IPS-20b (cell line): ENCODE measurements at regions not wholly inside any gene's neighbourhood (a gene's known extent, or its start where the extent isn't known, plus 50 kb on each side); places are given as distances from the start of the nearest gene placed in this dataset.
A peak's percentile ranks its signal among the peaks of the same experiment; 100 is the strongest.
"Not testable (repeated sequence)": the region's sequence is repeated elsewhere in the genome, so short reads cannot be mapped to it uniquely, and the experiment has no call there.

Source experiments
- H3K27ac ChIP-seq: one replicate; pipeline ENCODE4 v1.5.1; 2013; ENCODE audit warnings: low read length
- H3K27me3 ChIP-seq: 2 replicates; pipeline ENCODE4 v1.6.1; 2013; ENCODE audit warnings: mild to moderate bottlenecking, low read length, inconsistent platforms; ENCODE audit not compliant: insufficient read depth
- H3K36me3 ChIP-seq: 2 replicates; pipeline ENCODE4 v1.6.1; 2013; ENCODE audit warnings: low read depth, mild to moderate bottlenecking, inconsistent platforms, low read length, moderate library complexity; ENCODE audit not compliant: insufficient read depth
- H3K4me1 ChIP-seq: 2 replicates; pipeline ENCODE4 v1.6.1; 2013; ENCODE audit warnings: mild to moderate bottlenecking, control low read depth, inconsistent platforms, low read length, moderate library complexity; ENCODE audit not compliant: insufficient read depth
- H3K4me3 ChIP-seq: 2 replicates; pipeline ENCODE4 v1.5.1; 2013; ENCODE audit warnings: mild to moderate bottlenecking, low read length, inconsistent platforms
- H3K9ac ChIP-seq: 2 replicates; pipeline ENCODE4 v1.6.1; 2013; ENCODE audit warnings: low read depth, mild to moderate bottlenecking, inconsistent platforms, low read length, moderate library complexity
- H3K9me3 ChIP-seq: 2 replicates; pipeline ENCODE4 v1.6.1; 2013; ENCODE audit warnings: mild to moderate bottlenecking, low read depth, low read length, inconsistent platforms; ENCODE audit not compliant: insufficient read depth

GRCh38 chr3:195647912-195648702 lies 64.4 kb upstream of the APOD start:
- H3K9me3 ChIP-seq, H3K36me3 ChIP-seq: not testable (repeated sequence)

GRCh38 chr3:195645872-195646271 lies 62.1 kb upstream of the APOD start:
- H3K4me1 ChIP-seq, H3K36me3 ChIP-seq, H3K27ac ChIP-seq, H3K4me3 ChIP-seq, H3K9me3 ChIP-seq, H3K27me3 ChIP-seq, H3K9ac ChIP-seq: not testable (repeated sequence)

More at GRCh38 chr3:195647912-195648702, 64.4 kb upstream of the APOD start:
- not testable (repeated sequence) for H3K9ac ChIP-seq, H3K27me3 ChIP-seq, H3K4me3 ChIP-seq, H3K4me1 ChIP-seq, H3K27ac ChIP-seq

GRCh38 chr3:195643245-195643644 lies 59.5 kb upstream of the APOD start:
- H3K9me3 ChIP-seq, H3K36me3 ChIP-seq, H3K4me1 ChIP-seq, H3K27ac ChIP-seq, H3K9ac ChIP-seq, H3K4me3 ChIP-seq, H3K27me3 ChIP-seq: not testable (repeated sequence)

- H3K9me3 ChIP-seq, H3K9ac ChIP-seq, H3K4me1 ChIP-seq, H3K27me3 ChIP-seq, H3K36me3 ChIP-seq, H3K4me3 ChIP-seq, H3K27ac ChIP-seq: not testable (repeated sequence)
These were observed 58.6 kb upstream of the APOD start for GRCh38 chr3:195642311-195642710.

GRCh38 chr3:195638456-195638855 lies 54.7 kb upstream of the APOD start:
- H3K27me3 ChIP-seq, H3K36me3 ChIP-seq, H3K4me1 ChIP-seq: not testable (repeated sequence)

GRCh38 chr3:195637473-195638233 lies 53.9 kb upstream of the APOD start:
- H3K27me3 ChIP-seq, H3K4me3 ChIP-seq, H3K4me1 ChIP-seq, H3K9me3 ChIP-seq, H3K36me3 ChIP-seq, H3K9ac ChIP-seq, H3K27ac ChIP-seq: not testable (repeated sequence)

More at GRCh38 chr3:195638456-195638855, 54.7 kb upstream of the APOD start:
- not testable (repeated sequence) for H3K4me3 ChIP-seq, H3K9ac ChIP-seq, H3K9me3 ChIP-seq, H3K27ac ChIP-seq

- not testable (repeated sequence) for H3K27ac ChIP-seq, H3K4me3 ChIP-seq, H3K9ac ChIP-seq, H3K9me3 ChIP-seq, H3K27me3 ChIP-seq, H3K36me3 ChIP-seq, H3K4me1 ChIP-seq
These were observed 53.3 kb upstream of the APOD start for GRCh38 chr3:195637011-195637410.

- H3K4me1 ChIP-seq, H3K9me3 ChIP-seq, H3K27ac ChIP-seq, H3K9ac ChIP-seq, H3K36me3 ChIP-seq, H3K27me3 ChIP-seq: not testable (repeated sequence)
- peak overlapping the region; percentile 59 for H3K4me3 ChIP-seq
These were observed 52.4 kb upstream of the APOD start for GRCh38 chr3:195635898-195636685.

GRCh38 chr3:195635262-195635873 lies 51.6 kb upstream of the APOD start:
- H3K27ac ChIP-seq, H3K9ac ChIP-seq, H3K36me3 ChIP-seq, H3K4me1 ChIP-seq, H3K9me3 ChIP-seq, H3K27me3 ChIP-seq: not testable (repeated sequence)
- H3K4me3 ChIP-seq = peak overlapping the region; percentile 59; the same call in 1 of the 2 replicates

- peak overlapping the region; percentile 61; the same call in 1 of the 2 replicates for H3K4me3 ChIP-seq
- H3K27me3 ChIP-seq, H3K27ac ChIP-seq, H3K4me1 ChIP-seq, H3K36me3 ChIP-seq, H3K9me3 ChIP-seq, H3K9ac ChIP-seq: not testable (repeated sequence)
These were observed 50.9 kb upstream of the APOD start for GRCh38 chr3:195634426-195635261.
